GM18508 (cell line): ENCODE measurements at regions not wholly inside any gene's neighbourhood (a gene's known extent, or its start where the extent isn't known, plus 50 kb on each side); places are given as distances from the start of the nearest gene placed in this dataset.
"Not testable (repeated sequence)": the region's sequence is repeated elsewhere in the genome, so short reads cannot be mapped to it uniquely, and the experiment has no call there.

Experiments
- ATAC-seq: cut with Tn5 transposase; IDR thresholded peaks from one replicate; pipeline ENCODE4 v1.9.1; 2021; ENCODE audit warnings: moderate number of reproducible peaks; ENCODE audit not compliant: insufficient read depth, unreplicated experiment

- ATAC-seq, result peak; percentile 73
Measured at GRCh38 chr13:52565324-52565723, 76.9 kb upstream of the HNRNPA1L2 start.

DNA sequence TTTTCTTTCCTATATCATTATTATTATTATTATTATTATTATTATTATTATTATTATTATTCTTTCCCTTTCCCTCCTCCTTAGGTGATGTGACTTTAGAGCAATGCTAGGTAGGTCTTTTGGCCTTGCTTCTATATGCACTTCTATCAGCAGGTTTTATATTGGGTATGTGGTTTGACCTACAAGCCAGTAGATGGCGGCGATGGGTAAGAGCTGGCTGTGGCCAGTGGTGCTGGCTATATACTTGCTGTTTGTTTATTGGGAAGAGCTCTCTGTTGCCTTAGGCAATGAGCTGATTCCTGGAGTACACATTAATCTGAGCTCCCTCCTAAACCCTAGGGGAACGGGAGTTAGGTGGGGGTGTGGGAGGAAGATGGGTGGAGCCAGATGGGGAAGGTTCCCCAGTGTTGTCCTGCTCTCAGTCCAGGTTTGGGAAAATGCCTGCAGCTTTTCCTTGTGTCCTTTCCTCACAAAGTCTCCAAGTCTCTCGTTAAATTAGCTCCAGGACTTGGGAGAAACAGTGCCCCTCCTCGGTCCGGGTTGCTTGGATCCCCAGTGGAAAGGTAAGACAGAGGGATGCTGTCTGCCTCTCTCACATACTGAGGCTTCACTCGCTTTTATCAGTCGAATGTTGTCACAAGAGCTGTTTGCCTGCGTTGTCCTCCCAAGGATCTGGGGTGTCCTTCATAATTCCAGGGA, 72.2 kb upstream of the HNRNPA1L2 start:
- peak; percentile 47 for ATAC-seq

DNA sequence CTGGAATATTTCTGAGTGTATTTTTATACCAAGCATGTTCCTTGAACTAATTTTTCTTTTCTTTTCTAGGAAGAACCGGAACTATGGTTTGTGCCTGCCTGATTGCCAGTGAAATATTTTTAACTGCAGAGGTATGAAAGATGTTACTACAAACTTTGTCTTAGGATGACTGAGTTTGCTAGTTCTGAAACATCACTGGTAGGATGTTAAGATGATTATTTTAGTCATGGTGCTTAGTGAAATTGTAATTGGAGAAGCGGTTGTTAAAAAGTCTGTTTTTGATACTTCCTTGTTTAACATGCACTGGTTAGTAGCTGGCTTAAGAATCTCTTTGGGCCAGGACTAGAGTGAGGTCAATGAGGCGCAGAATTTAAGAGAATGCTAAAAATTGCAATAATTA, 71.1 kb upstream of the HNRNPA1L2 start:
- not testable (repeated sequence) for ATAC-seq

GRCh38 chr13:52582962-52583361, 59.3 kb upstream of the HNRNPA1L2 start:
- peak; percentile 95 for ATAC-seq
